ENCODE measurements at regions not wholly inside any gene's neighbourhood (a gene's known extent, or its start where the extent isn't known, plus 50 kb on each side); places are given as distances from the start of the nearest gene placed in this dataset.

DNA sequence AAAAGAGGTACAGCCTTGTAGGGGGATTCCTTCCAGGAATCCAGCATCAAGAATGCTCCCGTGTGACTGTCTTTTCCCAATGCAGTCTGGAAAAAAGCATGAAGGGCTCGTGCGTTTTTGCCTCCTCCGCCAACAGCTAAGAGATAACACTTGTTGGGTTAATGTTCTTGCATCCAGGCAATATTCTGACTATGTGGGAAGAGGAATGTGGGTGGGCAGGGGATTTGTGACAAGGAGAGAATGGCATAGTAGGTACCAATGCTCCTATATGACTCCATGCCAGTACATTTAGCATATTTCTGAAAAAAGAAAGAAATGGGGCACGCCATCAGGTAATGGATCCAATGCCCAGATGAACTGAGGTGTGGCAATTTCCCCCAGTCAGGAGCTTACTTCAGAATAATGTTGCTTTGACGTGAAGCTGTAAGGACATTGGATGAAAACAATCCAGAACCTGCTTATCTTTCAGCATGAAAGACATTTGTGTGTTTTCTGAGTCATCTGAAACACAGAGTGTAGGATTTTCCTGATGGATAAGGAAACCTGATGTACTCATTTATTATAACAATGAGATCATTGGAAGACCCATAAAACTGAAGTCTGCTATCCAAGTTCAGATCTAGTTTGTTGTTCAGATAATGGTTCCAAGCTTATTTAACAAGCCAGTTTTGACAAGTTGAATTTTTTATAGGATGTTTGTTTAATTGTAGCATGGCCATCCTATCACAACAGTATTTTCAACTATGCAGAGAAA, 105.5 kb downstream of the LYPLAL1 start:
- Histone ChIP-seq H3K9me3 (ENCODE audit: low read length) (no peaks in the 10 kb centered on the region), H3K27ac (ENCODE audit: low read depth, low read length) (no peak overlapping the region), H3K4me3 (ENCODE audit: low read depth in 1 of 2, low read length in 2 of 2) (no peak overlapping the region), H3K9ac (ENCODE audit: low read length) (no peak overlapping the region), H3K4me1 (ENCODE audit: insufficient read depth, low read length) (peaks cover 12% of the 10 kb centered on the region), H3K27me3 (ENCODE audit: control insufficient read depth in 1 of 2, insufficient read depth in 2 of 2, low read length in 2 of 2) (no peaks in the 10 kb centered on the region), H3K36me3 (ENCODE audit: insufficient read depth, low read length) (no peaks in the 10 kb centered on the region)

DNA sequence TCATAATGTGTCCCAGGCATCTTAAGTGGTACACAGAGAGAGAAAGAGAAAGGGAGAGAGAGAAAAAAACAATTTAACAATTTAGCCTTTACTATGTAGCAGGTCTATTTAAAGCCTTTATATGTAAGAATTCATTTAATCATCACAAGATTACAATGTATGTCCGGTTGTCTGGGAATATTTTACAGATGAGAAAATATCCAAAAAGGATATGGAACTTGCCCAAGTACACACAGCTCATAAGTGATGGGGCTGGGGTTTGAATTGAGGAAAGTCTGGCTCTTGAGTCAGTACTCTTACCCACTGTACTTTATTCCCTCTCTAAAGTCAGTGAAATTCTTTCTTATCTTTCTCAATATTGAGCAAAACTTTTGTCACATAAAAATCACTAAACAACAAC, 104.6 kb downstream of the LYPLAL1 start:
- H3K27me3 ChIP-seq (ENCODE audit: control insufficient read depth in 1 of 2, insufficient read depth in 2 of 2, low read length in 2 of 2): no peaks in the 10 kb centered on the region
- no peaks in the 10 kb centered on the region for H3K9me3 ChIP-seq (ENCODE audit: low read length)
- no peak overlapping the region for H3K4me3 ChIP-seq (ENCODE audit: low read depth in 1 of 2, low read length in 2 of 2)
- H3K9ac ChIP-seq (ENCODE audit: low read length): no peak overlapping the region
- H3K27ac ChIP-seq (ENCODE audit: low read depth, low read length): no peak overlapping the region
- H3K36me3 ChIP-seq (ENCODE audit: insufficient read depth, low read length): no peaks in the 10 kb centered on the region
- peaks cover 12% of the 10 kb centered on the region for H3K4me1 ChIP-seq (ENCODE audit: insufficient read depth, low read length)

DNA sequence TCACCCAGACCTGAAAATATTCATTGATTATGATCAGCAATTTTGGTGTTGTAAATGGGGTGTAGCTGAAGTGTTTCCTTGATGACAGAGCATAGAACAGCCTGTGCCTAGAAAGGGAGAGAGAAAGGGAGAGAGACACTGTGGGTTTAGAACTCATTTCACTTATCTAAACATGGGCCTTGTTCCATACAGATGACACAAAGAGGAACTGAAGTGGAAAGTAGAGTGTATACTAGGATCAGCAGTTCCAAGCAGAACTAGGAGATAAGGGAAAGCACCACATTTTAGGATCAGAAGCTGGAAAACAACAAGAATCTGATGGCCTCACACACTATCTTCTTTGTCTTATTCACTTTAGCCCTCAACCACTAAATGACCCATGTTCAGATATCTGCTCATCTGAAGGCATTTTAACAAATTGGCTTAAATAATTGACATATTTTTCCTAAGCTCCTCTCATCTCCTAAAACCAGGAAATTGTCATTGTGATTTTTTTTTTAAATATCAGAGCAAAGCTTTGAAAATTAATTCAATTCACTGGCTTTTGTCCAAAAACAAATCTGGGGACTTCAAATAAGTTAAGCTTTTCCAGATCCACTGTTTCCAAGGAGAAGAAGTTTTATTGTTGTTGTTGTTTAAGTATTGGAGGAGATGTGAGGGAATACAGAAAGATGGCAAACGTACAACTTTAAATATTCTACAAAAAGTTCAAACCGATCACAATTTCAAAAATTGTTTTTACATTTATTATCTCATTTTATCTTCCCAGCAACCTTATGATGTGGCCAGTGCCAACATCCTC, 103.8 kb downstream of the LYPLAL1 start:
- H3K9me3 ChIP-seq (ENCODE audit: low read length): no peaks in the 10 kb centered on the region
- H3K4me3 ChIP-seq (ENCODE audit: low read depth in 1 of 2, low read length in 2 of 2): no peak overlapping the region
- H3K4me1 ChIP-seq (ENCODE audit: insufficient read depth, low read length): peaks cover 12% of the 10 kb centered on the region
- no peak overlapping the region for H3K27ac ChIP-seq (ENCODE audit: low read depth, low read length)
- H3K9ac ChIP-seq (ENCODE audit: low read length): no peak overlapping the region
- H3K36me3 ChIP-seq (ENCODE audit: insufficient read depth, low read length): no peaks in the 10 kb centered on the region
- H3K27me3 ChIP-seq (ENCODE audit: control insufficient read depth in 1 of 2, insufficient read depth in 2 of 2, low read length in 2 of 2): no peaks in the 10 kb centered on the region

- H3K4me3 ChIP-seq (ENCODE audit: low read depth in 1 of 2, low read length in 2 of 2): no peak overlapping the region
- H3K4me1 ChIP-seq (ENCODE audit: insufficient read depth, low read length): peaks cover 12% of the 10 kb centered on the region
- H3K36me3 ChIP-seq (ENCODE audit: insufficient read depth, low read length): no peaks in the 10 kb centered on the region
- no peak overlapping the region for H3K27ac ChIP-seq (ENCODE audit: low read depth, low read length)
- no peaks in the 10 kb centered on the region for H3K27me3 ChIP-seq (ENCODE audit: control insufficient read depth in 1 of 2, insufficient read depth in 2 of 2, low read length in 2 of 2)
- H3K9ac ChIP-seq (ENCODE audit: low read length): no peak overlapping the region
- H3K9me3 ChIP-seq (ENCODE audit: low read length): no peaks in the 10 kb centered on the region
Observed at GRCh38 chr1:219276049-219276738, 102.5 kb downstream of the LYPLAL1 start.

DNA sequence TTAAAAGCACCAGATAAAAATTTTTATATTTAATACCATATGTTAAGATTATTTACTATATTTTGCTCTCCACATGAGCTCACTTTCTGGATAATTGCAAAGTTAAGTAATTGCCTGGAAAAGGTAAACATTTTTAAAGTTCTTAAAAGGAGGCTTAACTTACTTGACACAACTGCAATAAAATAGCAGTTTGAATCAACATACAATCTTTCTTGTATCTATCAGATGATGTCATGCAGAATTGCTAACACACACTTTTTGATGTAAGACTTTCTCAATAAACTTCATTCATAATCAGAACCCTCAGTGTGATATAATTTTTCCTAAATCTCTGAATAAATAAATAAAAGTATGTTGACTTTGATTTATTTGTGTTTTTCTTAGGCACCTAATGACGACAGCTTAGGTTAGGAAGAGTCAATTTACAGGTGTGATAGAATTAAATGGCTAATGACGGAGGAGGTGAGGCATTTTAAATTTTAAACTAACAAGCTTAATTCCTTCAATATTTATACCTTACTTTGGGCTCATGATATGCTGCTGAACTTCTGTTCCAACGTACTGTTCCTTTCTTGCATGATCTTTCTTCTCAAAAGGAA, 99.5 kb downstream of the LYPLAL1 start:
- Histone ChIP-seq H3K4me1 (ENCODE audit: insufficient read depth, low read length) (peaks cover 11% of the 10 kb centered on the region), H3K4me3 (ENCODE audit: low read depth in 1 of 2, low read length in 2 of 2) (no peak overlapping the region), H3K27ac (ENCODE audit: low read depth, low read length) (no peak overlapping the region)

DNA sequence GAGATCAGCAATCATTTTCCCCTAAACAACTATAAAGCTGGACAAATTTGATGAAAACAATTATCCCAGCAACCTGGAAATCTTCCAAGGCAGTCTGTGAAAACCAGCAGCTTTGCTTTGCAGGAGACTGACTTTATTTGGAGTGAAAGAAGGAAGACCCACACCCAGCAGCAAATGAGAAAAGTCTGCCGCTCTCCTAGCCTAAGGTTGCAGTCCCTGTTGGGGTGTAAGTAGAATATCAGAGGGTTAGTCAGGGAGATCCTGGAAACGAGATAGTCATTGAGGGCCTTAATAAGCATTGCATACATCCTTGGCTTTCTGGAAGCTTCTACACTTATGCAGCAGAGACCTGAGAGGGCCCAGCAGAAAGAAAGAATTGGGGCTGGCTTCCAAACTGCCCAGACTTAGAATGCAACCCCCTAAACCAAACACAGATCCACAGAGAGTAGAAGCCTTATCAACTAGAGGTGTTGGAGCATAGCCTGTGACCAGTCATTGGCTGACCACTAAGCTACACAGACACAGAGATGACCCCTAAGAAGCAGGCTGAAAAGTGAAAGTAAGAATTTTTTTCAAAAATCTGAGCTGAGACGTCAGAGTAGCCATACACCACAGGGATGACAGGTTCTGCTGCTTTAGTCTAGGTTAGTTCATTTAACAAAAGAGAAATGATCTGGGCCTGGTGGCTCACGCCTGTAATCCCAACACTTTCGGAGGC, 98.3 kb downstream of the LYPLAL1 start:
- Histone ChIP-seq H3K27ac (ENCODE audit: low read depth, low read length) (peak overlapping the region; percentile 27), H3K4me3 (ENCODE audit: low read depth in 1 of 2, low read length in 2 of 2) (no peak overlapping the region), H3K9me3 (ENCODE audit: low read length) (no peaks in the 10 kb centered on the region), H3K27me3 (ENCODE audit: control insufficient read depth in 1 of 2, insufficient read depth in 2 of 2, low read length in 2 of 2) (no peaks in the 10 kb centered on the region), H3K36me3 (ENCODE audit: insufficient read depth, low read length) (no peaks in the 10 kb centered on the region), H3K9ac (ENCODE audit: low read length) (no peak overlapping the region), H3K4me1 (ENCODE audit: insufficient read depth, low read length) (no peaks in the 10 kb centered on the region)

More for the DNA sequence above, 99.5 kb downstream of the LYPLAL1 start:
- no peaks in the 10 kb centered on the region for H3K36me3 ChIP-seq (ENCODE audit: insufficient read depth, low read length)
- H3K9me3 ChIP-seq (ENCODE audit: low read length): no peaks in the 10 kb centered on the region
- H3K27me3 ChIP-seq (ENCODE audit: control insufficient read depth in 1 of 2, insufficient read depth in 2 of 2, low read length in 2 of 2): no peaks in the 10 kb centered on the region
- no peak overlapping the region for H3K9ac ChIP-seq (ENCODE audit: low read length)

DNA sequence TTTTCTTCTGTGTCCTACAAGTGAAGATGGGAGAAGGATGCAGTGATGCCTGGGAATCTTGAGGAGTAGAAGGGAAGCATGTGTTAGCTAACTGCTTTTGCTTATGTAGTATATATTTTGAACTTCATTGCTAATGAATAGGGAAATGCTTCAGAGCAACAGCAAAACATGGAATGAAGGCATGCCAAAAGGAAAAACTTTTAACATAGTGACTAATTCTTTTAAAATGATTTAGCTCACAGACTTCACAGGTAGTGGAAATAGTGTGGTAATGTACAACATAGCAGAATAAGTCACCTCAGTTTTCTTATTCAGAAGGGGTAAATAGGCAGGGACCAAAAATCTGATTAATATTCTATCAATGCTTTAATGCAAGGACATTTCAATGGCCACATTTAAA, 95.5 kb downstream of the LYPLAL1 start:
- Histone ChIP-seq H3K4me1 (ENCODE audit: insufficient read depth, low read length) (no peaks in the 10 kb centered on the region), H3K9ac (ENCODE audit: low read length) (no peak overlapping the region), H3K27ac (ENCODE audit: low read depth, low read length) (no peak overlapping the region), H3K27me3 (ENCODE audit: control insufficient read depth in 1 of 2, insufficient read depth in 2 of 2, low read length in 2 of 2) (no peaks in the 10 kb centered on the region), H3K36me3 (ENCODE audit: insufficient read depth, low read length) (no peaks in the 10 kb centered on the region), H3K9me3 (ENCODE audit: low read length) (no peaks in the 10 kb centered on the region), H3K4me3 (ENCODE audit: low read depth in 1 of 2, low read length in 2 of 2) (no peak overlapping the region)

DNA sequence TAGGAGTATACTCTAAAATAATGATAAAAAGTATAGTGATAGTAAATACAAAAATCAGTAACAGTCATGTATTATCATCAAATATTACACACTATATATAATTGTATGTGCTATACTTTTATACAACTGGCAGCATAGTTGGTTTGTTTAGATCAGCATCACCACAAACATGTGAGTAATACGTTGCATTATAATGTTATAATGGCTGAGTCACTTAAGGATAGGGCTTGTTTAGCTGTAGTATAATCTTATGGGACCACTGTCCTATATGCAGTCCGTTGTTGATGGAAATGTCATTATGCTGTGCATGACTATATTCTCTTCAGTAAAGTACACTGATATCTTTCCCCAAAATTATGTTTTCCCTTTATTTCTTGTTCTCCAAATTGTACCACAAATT, 92.8 kb downstream of the LYPLAL1 start:
- no peaks in the 10 kb centered on the region for H3K36me3 ChIP-seq (ENCODE audit: insufficient read depth, low read length)
- H3K9ac ChIP-seq (ENCODE audit: low read length): no peak overlapping the region
- no peak overlapping the region for H3K27ac ChIP-seq (ENCODE audit: low read depth, low read length)
- no peaks in the 10 kb centered on the region for H3K27me3 ChIP-seq (ENCODE audit: control insufficient read depth in 1 of 2, insufficient read depth in 2 of 2, low read length in 2 of 2)
- H3K4me1 ChIP-seq (ENCODE audit: insufficient read depth, low read length): no peaks in the 10 kb centered on the region
- H3K9me3 ChIP-seq (ENCODE audit: low read length): no peaks in the 10 kb centered on the region
- no peak overlapping the region for H3K4me3 ChIP-seq (ENCODE audit: low read depth in 1 of 2, low read length in 2 of 2)

DNA sequence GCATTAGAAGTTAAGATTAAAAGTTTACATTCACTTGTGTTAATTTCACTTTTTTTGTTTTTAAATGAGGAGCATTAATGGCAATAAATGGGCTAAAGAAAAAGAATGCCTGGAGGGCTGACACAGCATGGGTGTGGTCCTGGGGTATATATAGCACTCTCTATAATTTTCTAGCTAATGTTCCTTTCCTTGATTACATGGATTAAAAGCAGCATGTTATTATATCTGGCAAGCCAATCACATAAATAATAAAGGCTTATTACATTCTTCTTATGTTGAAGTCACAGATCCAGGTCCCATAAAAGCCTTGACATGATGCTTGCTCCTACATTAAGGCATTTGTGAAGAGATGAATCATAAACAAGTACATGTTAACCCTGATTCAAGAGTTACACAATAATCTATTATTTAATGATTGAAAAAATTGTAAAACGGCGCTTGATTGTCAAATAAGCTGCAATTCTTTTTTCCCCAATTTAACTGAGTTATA, 91.4 kb downstream of the LYPLAL1 start:
- Histone ChIP-seq H3K4me3 (ENCODE audit: low read depth in 1 of 2, low read length in 2 of 2) (no peak overlapping the region), H3K4me1 (ENCODE audit: insufficient read depth, low read length) (no peaks in the 10 kb centered on the region), H3K27me3 (ENCODE audit: control insufficient read depth in 1 of 2, insufficient read depth in 2 of 2, low read length in 2 of 2) (no peaks in the 10 kb centered on the region), H3K9me3 (ENCODE audit: low read length) (no peaks in the 10 kb centered on the region), H3K27ac (ENCODE audit: low read depth, low read length) (no peak overlapping the region), H3K36me3 (ENCODE audit: insufficient read depth, low read length) (no peaks in the 10 kb centered on the region), H3K9ac (ENCODE audit: low read length) (no peak overlapping the region)

DNA sequence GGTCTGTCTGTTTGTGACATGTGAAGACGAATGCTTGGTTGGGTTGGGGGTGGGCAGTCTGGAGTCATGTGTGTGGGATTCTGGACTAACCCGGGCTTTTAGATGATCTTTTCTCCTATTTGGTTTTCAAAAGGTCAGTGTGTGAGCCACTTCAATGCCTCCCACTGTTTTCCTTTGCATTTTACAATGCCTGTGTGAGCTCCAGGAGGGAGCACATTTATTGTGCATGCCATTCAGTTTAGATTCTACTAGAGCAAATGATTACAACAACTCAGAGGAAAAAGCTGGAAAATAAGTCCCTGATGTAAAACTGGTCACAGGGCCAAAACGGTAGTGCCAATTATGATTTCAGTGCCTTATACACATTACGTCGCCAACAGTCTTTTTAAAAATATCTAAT, 90.9 kb downstream of the LYPLAL1 start:
- no peaks in the 10 kb centered on the region for H3K36me3 ChIP-seq (ENCODE audit: insufficient read depth, low read length)
- no peak overlapping the region for H3K27ac ChIP-seq (ENCODE audit: low read depth, low read length)
- no peaks in the 10 kb centered on the region for H3K27me3 ChIP-seq (ENCODE audit: control insufficient read depth in 1 of 2, insufficient read depth in 2 of 2, low read length in 2 of 2)
- no peaks in the 10 kb centered on the region for H3K4me1 ChIP-seq (ENCODE audit: insufficient read depth, low read length)
- H3K9me3 ChIP-seq (ENCODE audit: low read length): no peaks in the 10 kb centered on the region
- H3K9ac ChIP-seq (ENCODE audit: low read length): no peak overlapping the region
- no peak overlapping the region for H3K4me3 ChIP-seq (ENCODE audit: low read depth in 1 of 2, low read length in 2 of 2)

All from muscle layer of colon (tissue), 2 donors.